C4-2B (cell line): ENCODE measurements at regions not wholly inside any gene's neighbourhood (a gene's known extent, or its start where the extent isn't known, plus 50 kb on each side); places are given as distances from the start of the nearest gene placed in this dataset.
A peak's percentile ranks its signal among the peaks of the same experiment; 100 is the strongest.

ENCODE experiments used
- H3K27ac ChIP-seq: fragments of 450-650 bp; 2 replicates; pipeline ENCODE4 v1.5.1; 2017
- CTCF ChIP-seq: fragments of 450-650 bp; conservative IDR thresholded peaks from 2 replicates; pipeline ENCODE4 v1.5.1; 2017; ENCODE audit warnings: mild to moderate bottlenecking
- ZFX ChIP-seq: fragments of 450-650 bp; IDR thresholded peaks from 2 replicates; pipeline ENCODE4 v1.6.1; 2017

DNA sequence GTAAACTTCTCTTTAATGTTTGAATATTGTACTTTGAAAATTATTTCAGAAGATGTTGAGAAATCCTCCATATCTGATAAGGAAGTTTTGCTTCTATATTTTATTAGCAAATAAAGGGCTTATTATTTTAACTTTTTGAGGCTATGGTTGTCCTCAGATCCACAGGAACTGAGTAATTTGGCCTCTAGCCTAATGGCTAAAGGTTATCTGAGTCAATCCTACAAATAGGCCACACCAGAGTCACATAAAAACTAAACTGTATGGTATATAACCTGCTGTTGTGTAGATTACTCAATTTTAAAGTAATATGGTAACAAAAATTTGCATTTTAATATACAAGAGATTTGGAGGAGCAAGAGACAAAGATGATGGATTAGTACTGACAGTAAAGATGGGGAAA, 549.2 kb upstream of the GRAMD2B start:
- TF ChIP-seq ZFX (no peak), CTCF (no peak)
- no peak overlapping the region for H3K27ac ChIP-seq

- H3K27ac ChIP-seq = no peak overlapping the region
- TF ChIP-seq CTCF = peak; percentile 13; the same call in 1 of the 2 replicates
- TF ChIP-seq ZFX = no peak
Observed at GRCh38 chr5:125874717-125875116, 548.5 kb upstream of the GRAMD2B start.

DNA sequence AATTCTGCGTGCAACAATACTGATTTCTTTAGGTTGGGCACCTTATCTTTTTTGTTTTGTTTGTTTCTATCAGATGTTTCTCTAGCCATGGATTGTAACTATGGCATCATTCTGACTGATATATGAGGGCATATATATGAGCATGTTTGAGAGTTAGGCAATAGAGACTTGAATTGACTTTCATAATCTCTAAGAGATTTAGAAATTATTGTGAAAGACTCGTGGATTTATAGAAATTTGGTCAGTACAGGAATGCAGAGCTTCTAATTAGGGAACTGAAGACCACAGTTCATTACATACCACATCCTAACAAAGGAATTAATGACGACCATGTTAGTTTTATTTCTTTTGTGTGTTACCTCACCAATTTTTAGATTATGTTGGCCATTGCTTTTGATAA, 546.0 kb upstream of the GRAMD2B start:
- no peak overlapping the region for H3K27ac ChIP-seq
- TF ChIP-seq CTCF = no peak
- TF ChIP-seq ZFX = no peak

DNA sequence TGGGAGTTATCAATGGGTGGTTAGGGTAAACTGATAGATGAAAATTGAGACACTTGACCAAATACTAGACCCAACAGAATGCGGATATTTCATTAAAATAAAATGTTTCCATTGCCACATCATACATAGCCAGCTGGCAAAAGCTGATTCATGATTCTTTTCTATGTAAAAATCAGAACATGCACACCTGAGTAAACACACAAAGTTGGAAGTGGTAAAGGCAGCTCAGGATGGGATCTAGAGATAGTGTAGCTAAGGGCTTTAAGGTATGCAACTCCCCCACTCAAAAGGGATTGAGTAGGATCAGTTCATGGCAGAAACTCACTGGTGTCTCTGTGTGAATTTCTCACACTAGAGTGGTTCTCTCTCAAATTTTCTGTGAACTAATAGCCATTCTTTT, 541.1 kb upstream of the GRAMD2B start:
- no peak for TF ChIP-seq ZFX
- no peak for TF ChIP-seq CTCF
- H3K27ac ChIP-seq = no peak overlapping the region

GRCh38 chr5:125883223-125883622, 540.0 kb upstream of the GRAMD2B start:
- no peak overlapping the region for H3K27ac ChIP-seq
- TF ChIP-seq ZFX (no peak), CTCF (no peak)

- TF ChIP-seq CTCF = no peak
- TF ChIP-seq ZFX = no peak
- H3K27ac ChIP-seq = no peak overlapping the region
Observed at GRCh38 chr5:125888358-125888757, 534.9 kb upstream of the GRAMD2B start.

GRCh38 chr5:125890511-125890931, 532.7 kb upstream of the GRAMD2B start:
- no peak for TF ChIP-seq CTCF
- no peak for TF ChIP-seq ZFX
- H3K27ac ChIP-seq = no peak overlapping the region
